CD4-positive, alpha-beta T cell treated with Interferon gamma for 1 hour (primary cell): ENCODE measurements at regions not wholly inside any gene's neighbourhood (a gene's known extent, or its start where the extent isn't known, plus 50 kb on each side); places are given as distances from the start of the nearest gene placed in this dataset.
A peak's percentile ranks its signal among the peaks of the same experiment; 100 is the strongest.
"Not testable (repeated sequence)": the region's sequence is repeated elsewhere in the genome, so short reads cannot be mapped to it uniquely, and the experiment has no call there.

Experiments
- DNase-seq: peaks from one replicate; pipeline ENCODE4 v3.0.0-alpha.2; 2020

DNA sequence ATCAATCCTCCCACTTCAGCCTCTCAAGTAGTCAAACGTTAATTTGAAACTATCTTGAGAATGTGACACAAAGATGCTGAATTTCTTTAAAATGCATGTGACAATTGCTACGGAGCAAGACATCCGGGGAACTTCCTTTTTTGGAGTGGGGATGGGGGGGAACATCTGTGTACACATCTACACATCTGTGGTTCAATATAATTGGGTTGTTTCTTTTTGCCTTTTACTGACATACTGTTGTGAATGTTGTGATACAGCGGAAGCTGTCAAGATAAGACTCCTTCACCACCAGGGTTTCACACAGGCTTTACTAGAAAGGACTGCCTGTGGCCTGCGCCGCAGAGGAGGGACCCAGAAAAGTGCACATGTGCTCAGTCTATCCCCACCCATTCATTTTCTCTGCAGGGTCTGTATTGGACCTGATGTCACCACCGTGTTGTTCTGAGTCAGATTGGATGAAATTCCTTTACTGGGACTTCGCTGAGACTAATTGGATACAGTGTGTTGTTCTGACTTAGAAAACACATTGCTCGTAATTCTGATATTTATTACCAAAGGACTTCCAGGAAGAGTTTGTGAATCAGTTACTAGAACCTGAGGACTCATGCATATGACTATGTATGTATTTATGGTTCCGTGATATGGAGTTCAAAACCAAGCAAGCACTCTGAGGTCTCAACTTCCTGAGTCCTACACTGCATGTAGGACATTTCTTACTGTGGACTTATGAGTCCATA lies 98.7 kb upstream of the SGK1 start:
- DNase-seq, result no peak

DNA sequence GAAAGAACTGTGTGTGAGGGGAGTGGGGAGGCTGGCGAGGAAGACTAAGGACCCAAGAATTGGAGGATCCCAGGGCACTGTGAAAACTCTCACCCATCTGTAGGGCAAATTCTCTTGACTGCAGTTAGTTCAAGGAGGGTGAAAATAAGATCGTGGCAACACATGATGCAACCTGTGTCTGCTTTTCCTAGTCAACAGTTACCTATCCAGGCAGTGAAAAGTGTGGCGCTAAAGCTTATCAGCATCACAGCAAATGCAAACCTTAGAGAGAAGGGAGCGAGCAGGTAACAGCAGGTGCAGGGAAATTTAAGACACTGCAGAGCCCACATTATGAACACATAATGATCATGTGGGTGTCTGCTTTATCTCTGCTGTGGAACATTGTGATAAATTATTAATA lies 97.7 kb upstream of the SGK1 start:
- DNase-seq, result no peak

DNA sequence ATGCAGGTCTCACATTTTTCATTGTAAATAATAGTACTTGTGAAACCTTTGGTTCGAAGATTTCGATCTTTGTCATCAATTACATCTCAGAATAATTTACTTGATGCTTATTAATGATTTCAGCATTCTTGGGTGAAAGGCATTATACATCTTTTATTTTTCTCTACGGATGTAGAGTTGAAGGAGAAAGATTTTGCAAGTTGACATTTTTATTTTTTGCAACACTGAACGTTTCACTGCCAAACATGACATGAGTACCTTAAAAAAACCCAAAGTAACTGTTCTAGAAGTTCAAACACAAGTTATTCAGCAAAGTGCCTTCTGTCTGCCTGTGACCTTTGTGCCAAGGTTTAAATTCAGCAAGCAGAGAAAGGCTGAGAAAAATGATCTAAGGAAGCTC lies 97.3 kb upstream of the SGK1 start:
- no peak for DNase-seq

DNA sequence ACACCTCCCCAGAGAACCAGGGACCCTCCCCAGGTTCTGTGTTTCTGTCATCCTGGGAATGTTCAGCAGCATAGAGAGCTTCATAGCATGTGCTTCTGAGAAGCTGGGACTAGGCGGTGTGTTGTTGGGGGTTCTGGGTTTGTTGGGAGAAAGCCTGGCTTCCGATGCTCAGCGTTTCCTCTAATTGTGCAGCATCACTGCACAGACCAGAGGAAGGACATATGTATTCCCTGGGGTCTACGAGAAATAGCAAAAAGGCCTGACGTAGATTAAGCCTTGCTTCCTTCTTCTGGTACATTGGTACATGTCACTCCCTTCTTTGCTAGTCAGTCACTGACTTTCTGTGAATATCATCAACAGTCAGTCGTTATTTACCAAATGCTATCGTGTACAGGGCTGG lies 96.9 kb upstream of the SGK1 start:
- DNase-seq, result no peak

DNA sequence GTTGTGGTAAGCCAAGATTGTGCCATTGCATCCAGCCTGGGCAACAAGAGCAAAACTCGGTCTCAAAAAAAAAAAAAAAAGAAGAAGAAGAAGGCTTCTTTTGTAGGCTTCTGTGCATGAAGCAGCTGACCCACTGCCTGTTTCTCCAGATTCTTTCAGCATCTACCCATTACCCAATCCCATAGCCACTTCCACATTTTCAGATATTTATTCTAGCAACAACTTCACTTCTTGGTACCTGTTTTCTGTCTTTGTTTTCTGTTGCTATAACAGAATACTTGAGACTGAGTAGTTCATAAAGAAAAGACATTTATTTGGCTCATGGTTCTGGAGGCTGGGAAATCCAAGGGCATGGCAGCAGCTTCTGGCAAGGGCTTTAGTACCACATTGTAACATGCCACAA lies 95.3 kb upstream of the SGK1 start:
- peak; percentile 43 for DNase-seq

DNA sequence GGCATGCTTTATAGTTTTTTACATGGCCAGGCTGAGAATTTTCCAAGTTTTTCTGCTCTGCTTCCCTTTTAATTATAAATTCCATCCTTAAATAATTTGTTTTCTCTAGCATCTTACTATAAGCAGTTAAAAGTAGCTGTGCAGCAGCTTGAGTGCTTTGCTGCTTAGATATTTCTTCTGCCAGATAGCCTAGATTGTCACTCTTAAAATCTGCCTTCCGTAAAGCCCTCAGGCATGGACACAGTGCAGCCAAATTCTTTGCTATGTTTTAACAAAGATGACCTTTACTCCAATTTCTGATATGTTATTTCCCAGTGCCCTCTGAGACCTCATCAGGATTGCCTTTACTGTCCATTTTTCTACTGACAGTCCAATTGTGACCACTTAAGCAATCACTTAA lies 92.6 kb upstream of the SGK1 start:
- DNase-seq, result no peak

DNA sequence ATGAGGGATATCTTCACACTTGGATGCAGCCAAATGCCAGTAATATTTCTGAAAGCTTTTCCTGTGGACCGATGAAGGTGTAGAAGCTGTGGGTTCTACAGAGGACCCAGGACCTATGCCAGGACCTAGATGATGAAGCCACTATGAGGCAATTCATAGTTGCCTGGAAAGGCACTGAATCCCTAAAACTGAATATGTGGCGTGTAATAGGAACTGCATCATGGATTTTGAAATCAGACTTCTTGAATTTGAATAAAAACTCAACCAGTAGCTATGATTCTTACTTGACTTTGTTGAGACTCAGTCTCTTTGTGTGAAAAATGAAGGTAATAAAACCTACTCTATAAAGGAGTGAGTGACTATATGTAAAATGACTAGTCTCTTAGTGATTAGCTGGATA lies 89.9 kb upstream of the SGK1 start:
- DNase-seq, result no peak

DNA sequence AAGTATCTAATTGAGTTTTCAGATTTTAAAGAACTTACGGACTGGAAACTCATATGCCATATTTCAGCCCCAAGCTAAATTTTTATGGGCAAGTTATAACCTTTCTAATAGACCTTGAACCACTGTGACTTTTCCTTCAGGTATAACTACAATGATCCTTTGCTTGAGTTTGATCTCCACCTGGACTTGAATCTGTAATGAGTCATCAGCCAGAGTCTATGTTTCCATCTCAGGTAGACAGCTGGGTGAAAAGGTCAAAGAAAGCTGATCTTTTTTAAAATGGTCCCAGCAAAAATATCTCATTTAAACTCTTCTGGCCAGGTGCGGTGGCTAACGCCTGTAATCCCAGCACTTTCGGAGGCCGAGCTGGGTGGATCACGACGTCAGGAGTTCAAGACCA lies 88.4 kb upstream of the SGK1 start:
- DNase-seq, result no peak

DNA sequence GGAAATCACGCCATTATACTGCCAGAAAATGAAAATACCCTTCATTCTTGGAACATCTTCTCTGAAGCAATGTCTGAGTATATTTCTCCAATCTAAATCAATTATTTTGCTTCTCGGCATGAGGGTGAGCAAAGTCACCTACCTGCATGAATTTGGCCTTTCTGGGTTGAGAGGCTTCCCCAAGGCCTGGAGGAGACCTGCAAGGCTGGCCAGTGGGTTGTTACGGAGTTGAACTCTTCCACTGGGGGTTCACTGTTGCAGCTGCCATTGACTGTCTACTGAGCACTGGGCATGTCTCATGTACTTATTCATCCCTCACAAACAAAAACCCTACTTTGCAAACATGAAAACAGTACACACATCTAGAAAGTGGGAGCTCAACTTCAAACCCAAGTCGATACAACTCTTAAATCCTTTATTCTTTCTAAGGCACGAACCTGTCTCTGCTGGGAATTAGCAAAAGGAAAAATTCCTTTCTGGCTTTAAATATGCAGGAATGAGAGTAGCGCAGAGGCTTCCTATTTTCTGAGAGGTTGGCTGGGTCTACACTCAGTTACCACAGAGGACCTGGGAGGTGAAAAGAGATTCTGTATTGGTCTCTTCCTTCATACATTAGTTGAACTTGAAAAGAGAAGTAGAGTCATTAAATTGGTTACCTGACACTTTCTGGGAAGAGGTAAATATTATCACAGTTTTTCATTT lies 87.6 kb upstream of the SGK1 start:
- DNase-seq, result no peak

DNA sequence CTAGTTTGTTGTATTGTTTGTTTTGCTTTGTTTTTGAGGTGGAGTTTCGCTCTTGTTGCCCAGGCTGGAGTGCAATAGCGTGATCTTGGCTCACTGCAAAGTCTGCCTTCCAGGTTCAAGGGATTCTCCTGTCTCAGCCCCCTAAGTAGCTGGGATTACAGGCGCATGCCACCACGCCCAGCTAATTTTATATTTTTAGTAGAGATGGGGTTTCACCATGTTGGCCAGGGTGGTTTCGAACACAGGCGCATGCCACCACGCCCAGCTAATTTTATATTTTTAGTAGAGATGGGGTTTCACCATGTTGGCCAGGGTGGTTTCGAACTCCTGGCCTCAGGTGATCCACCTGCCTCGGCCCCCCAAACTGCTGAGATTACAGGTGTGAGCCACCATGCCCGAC lies 85.4 kb upstream of the SGK1 start:
- not testable (repeated sequence) for DNase-seq

DNA sequence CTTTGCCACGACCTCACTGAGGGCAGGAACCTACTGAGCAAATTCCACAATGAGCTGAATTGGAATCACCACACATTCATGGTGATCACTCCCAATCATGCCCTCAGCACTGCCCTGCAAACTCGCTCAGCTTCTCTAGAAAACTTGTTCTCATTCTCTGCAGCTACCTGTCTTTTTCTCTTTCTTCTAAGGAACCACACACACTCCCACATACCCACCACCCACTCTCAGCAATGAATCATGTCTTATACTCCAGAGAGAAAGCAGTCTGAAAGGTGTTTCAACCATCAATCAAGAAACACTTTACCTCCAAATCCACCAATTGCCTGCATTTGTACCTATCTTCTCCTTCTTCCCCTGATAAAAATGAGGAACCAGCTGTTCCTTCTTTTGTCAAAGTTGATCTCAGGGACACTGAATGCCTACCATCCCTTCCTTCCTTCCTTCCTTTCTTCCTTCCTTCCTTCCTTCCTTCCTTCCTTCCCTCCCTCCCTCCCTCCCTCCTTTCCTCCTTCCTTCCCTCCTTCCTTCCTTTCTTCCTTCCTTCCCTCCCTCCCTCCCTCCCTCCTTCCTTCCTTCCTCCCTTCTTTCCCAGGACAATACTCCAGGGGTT lies 84.6 kb upstream of the SGK1 start:
- DNase-seq, result no peak

DNA sequence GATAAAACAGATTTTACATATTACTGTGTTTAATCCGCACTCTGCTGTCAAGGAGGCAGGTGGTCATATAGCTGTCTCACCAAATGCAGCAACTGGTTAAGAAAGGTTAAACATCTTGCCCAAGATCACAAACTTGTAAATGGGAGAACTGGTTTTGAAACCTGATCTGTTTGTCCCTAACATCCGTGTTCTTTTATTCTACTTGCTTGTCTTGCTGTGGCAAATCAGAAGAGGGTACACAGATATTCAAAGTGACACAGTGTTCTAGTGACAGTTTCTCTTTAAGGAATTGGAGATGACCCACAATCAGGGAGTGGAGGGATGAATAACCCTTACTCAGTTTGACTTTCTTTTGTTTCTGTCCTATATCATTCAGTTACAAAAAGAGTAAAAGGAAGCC lies 83.0 kb upstream of the SGK1 start:
- DNase-seq, result no peak

DNA sequence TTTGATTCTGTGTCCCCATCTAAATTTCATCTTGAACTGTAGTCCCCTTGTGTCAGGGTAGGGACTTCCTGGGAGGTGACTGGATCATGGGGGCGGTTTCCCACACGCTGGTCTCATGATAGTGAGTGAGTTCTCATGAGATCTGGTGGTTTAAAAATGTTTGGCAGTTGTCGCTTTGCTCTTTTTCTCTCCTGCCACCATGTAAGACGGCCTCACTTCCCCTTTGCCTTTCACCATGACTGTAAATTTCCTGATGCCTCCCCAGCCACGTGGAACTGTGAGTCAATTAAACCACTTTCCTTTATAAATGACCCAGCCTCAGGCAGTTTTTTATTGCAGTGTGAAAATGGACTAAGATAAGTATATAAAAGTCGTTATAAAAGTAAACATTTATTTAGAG lies 80.5 kb upstream of the SGK1 start:
- DNase-seq, result peak; percentile 52

DNA sequence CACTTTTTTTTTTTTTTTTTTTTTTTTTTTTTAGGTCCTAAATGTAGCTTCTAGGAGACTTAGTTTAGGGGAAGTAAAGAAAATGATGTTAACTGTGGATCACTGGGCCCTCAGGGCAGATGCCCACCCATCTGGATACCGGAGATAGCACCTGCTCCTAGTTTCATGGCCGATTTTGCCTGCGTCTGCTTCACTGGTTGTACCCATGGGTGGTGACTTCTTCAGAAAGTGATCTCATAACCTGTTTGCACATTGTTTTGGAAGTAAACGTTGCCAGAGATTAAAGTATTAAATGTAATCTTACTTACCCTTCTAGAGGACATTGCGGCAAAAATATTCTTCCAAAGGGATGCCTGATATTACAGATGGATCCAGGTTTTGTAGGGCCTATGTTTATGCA lies 79.8 kb upstream of the SGK1 start:
- no peak for DNase-seq

DNA sequence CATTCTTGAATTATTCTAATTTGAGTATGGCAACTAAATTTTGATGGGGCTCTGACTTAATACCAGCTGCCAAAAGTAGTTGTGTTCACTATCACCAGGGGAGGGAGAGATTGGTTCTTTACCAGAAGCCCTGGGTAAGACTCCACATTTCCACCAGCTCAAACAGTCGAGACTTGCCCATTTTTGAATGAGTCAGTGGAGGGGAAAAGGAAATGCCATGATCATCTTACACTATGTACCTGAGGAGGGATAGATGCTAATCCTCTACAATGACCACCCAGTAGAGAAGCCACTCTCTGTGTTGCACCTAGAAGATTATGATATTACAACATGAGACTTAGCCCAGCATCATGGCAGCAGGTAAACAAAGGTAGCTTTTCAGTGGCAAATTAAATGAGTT lies 77.0 kb upstream of the SGK1 start:
- no peak for DNase-seq

DNA sequence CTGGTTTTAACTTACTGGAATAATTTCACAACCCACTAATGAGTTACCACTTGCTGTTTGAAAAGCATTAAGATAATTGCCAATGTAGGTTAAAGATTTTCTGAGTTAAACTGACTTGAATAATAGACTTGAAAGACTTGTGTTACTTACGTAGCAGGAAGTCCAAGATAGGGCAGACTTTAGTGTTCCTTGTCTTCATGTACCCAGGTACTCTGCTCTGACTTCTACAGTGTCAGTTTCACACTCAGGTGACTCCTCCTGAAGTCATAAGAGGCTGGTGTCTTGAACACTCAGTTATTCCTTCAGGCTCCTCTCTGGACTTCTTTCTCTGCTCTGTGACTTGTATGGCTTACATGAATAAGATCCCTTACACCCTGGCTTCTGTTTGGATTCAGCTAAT lies 76.3 kb upstream of the SGK1 start:
- no peak for DNase-seq

DNA sequence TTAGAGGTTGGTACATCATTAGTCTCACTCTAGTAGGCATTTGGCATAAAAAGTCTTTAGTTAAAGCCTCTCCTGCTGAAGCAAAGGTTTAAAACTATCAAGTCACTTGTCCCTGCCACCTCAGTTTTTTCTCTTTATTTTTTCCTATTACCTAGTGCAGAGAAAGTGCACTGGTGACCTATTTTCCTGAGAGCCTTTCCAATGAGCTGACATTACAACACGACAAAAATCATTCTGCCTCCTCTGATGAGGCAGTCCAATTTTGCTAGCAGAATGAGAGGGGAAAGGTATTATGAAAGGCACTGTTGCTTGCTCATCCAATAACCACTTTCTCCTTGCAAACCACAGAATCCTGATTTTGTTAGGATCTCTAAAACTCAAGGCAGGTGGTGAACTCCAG lies 73.3 kb upstream of the SGK1 start:
- DNase-seq, result no peak

DNA sequence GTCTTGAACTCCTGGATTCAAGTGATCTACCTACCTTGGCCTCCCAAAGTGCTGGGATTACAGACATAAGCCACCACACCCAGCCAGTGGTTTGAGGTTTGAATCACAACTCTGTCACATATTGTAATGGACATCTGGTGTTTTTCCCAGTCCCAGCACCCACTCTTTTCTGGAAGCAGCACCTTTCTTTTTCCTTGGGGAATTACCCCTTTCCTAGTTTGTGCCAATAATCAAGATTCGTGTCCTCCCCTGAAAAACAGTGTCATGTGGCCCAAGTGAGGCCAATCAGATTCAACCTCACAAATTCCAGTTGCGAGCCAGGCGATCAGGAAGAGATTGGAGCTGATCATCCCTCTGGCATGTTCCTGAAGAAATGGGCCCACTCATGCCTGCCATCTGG lies 71.7 kb upstream of the SGK1 start:
- DNase-seq, result no peak

DNA sequence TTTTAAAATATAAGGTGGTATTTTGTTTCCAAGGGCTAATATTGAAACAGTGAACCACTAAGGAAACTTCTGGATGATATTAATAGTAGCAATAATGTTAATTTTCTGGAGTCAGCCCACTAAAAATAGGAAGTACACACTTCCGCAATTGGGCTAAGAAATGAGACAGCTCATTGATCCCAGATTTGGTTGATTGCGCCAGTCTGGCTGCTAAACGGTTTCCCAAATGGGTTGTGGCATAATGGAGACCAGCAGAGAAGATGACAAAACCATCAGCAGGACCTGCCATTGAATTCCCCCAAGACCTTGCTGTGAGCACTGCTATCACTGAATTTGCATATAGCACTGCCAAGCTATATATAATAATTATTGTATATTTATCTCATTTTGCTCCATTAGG lies 71.2 kb upstream of the SGK1 start:
- peak; percentile 48 for DNase-seq

DNA sequence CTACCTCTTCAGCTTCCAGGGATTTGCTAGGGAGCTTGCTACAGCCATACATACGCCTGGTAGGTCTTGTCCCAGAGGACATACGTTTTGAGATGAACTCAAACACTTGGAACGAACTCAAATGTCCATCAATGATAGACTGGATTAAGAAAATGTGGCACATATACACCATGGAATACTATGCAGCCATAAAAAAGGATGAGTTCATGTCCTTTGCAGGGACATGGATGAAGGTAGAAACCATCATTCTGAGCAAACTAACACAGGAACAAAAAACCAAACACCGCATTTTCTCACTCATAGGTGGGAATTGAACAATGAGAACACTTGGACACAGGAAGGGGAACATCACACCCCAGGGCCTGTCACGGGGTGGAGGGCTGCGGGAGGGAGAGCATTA lies 68.6 kb upstream of the SGK1 start:
- DNase-seq, result not testable (repeated sequence)

DNA sequence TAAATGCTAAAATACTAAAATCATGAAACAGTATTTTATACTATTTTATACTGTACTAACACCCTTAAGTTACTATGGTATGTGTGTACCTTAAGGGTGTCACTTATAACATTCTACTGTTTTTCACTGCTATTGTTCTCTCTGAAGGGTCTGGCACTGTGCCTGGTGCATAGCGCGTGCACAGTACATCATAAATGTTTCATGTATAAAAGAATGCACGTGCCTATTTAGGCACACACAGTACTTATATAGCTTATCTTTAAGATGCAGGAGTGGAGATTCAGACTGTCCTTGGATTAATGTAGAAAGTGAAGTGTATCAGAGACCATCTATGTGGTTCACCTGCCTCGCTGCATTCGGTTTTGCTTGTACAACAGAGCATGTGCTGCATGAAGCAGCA lies 64.0 kb upstream of the SGK1 start:
- DNase-seq, result no peak

DNA sequence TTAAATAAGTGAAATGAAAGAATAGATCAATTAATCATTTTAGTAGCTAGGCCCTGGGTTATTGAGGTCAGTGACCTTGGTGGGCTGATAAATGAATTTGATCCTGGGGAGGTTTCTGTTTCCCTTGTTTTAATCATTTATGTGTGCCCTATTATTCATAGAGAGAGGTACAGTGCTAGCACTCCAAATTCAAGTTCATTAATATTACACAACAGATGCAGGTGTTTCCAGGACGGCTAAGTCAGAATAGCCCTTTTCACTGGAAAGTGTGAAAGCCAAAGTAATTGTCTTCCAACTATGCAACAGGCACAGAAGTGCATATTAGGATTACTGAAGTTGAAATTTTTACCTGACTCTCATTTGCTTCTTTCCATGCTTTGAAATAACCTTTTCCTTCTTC lies 61.7 kb upstream of the SGK1 start:
- no peak for DNase-seq

DNA sequence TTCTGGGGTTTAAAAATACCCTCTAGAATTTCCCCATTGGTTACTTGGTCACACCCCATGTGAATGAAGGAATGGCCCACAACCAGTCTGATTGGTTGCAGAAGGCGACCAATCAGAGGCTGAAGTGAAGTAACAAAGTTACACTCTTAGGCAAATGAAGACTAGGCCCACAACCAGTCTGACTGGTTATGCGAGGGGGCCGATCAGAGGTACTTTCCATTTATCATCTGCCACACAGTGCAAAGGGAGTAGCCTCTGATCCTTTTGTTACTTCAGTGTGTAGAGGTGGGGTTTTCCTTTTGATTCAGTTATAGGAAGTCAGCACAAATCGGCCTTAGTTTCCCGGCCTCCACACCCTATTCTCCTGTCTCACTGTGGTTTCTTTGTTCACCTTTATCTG lies 61.2 kb upstream of the SGK1 start:
- peak; percentile 16 for DNase-seq

DNA sequence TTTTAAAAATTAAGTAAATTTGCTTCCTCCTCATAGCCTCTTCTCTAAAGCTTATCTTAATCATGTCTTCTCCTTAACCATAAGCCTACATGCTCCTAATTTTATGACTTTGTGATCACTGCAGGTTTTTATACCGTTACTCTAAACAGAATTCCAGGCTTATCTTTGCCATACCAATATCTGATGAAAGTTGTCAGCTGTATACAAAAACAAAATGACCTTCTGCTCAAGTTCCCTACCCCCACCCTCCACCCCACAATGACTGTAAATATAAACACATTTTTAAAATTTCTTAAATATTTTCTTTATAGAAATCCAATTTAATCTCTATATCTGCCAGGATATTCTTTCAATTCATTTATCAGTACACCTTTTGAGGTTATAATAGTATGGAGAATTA lies 60.5 kb upstream of the SGK1 start:
- DNase-seq, result no peak

DNA sequence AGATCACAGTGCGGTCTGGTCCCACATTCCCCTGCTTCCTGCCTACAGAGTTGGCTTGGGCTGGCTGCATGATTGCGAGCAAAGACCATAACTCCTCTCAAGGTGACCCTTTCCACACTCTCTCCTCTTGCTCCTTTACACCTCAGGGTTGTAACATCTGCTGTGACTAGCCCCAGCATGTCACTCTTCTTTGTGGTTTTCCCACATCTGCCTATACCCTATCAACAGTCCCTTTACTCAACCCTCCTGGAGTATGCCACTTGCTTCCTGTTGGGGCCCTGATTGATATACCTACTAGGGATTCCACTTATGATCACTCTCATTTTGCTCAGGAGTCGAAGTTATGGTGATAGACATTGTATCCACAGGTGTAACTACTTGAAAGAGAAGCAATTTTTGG lies 58.9 kb upstream of the SGK1 start:
- no peak for DNase-seq
